ENCODE measurements at regions not wholly inside any gene's neighbourhood (a gene's known extent, or its start where the extent isn't known, plus 50 kb on each side); places are given as distances from the start of the nearest gene placed in this dataset.

DNA sequence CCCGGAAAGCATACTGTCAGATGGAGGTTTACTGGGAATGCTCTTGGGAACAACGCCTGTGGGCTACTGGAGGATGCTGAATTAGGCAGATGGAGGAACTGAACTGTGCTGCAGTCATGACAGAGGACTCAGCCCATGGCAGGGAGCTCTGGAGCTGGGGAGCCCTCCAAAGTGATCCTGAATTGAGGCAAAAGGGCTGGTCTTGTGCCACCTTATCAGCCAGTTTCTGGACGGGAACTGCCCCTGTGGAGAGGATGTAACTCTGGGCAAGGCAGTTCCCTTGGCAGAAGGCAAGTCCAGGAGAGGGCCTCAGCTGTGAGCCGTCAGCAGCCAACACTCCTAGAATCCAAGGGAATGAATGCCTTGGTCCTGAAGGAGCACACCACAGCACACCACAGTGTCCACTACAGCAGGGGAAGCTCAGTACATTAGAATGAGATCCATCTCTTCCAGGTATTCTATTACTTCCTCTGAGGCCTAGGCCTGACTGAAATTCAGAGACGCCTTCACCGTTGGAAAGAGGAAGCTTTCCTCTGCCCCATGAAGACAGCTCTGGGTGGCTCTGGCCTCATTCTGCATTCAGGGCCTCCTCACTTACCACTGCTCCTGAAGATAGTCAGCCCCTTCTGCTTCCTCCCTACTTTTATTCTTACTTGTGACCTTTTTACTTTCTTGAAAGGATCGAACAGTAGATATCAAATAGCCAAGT lies 139.6 kb upstream of the GPR26 start:
- TF ChIP-seq SUZ12 (IDR thresholded peaks at IDR 0.05) (no peak), SP1 (IDR thresholded peaks at IDR 0.05) (no peak), ELF4 (IDR thresholded peaks at IDR 0.05) (no peak)
- TF ChIP-seq, protein P1, sequence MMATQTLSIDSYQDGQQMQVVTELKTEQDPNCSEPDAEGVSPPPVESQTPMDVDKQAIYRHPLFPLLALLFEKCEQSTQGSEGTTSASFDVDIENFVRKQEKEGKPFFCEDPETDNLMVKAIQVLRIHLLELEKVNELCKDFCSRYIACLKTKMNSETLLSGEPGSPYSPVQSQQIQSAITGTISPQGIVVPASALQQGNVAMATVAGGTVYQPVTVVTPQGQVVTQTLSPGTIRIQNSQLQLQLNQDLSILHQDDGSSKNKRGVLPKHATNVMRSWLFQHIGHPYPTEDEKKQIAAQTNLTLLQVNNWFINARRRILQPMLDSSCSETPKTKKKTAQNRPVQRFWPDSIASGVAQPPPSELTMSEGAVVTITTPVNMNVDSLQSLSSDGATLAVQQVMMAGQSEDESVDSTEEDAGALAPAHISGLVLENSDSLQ (IDR thresholded peaks at IDR 0.05) = no peak

Measured in HEK293T (cell line).